Right lobe of liver (tissue), 6 donors: ENCODE measurements at regions not wholly inside any gene's neighbourhood (a gene's known extent, or its start where the extent isn't known, plus 50 kb on each side); places are given as distances from the start of the nearest gene placed in this dataset.

Experiments used
- ATAC-seq, 4 donors: fragments of 200-7000 bp; cut with Tn5 transposase; one replicate each; pipeline ENCODE4 v1.9.1; 2020; ENCODE audit warnings: mild to moderate bottlenecking in 4 of 4, moderate library complexity in 4 of 4
- DNase-seq, 3 donors: peaks; one replicate each; pipeline ENCODE4 v3.0.0-alpha.2; 2020
- H3K27ac ChIP-seq, 3 donors: fragments of 200-600 bp; one replicate each; pipeline ENCODE4 v1.8.0; 2022
- H3K27me3 ChIP-seq, 2 donors: fragments of 200-600 bp; one replicate each; pipeline ENCODE4 v1.8.0; 2022
- H3K36me3 ChIP-seq, 4 donors: fragments of 200-600 bp; sonication (generic) in 1 of 4; one replicate each; pipeline versions ENCODE4 v1.5.1 to v1.8.0; 2017 to 2022; ENCODE audit warnings: control low read depth in 1 of 4
- H3K4me1 ChIP-seq, 4 donors: fragments of 200-600 bp; sonication (generic) in 1 of 4; one replicate each; pipeline versions ENCODE4 v1.5.1 to v1.8.0; 2017 to 2022; ENCODE audit warnings: control low read depth in 1 of 4
- H3K4me3 ChIP-seq, 3 donors: fragments of 200-600 bp; one replicate each; pipeline ENCODE4 v1.8.0; 2022
- H3K9me3 ChIP-seq, 4 donors: fragments of 200-600 bp; sonication (generic) in 1 of 4; one replicate each; pipeline versions ENCODE4 v1.5.1 to v1.8.0; 2017 to 2022; ENCODE audit warnings: control low read depth in 1 of 4
- POLR2A ChIP-seq: fragments of 450-650 bp; IDR thresholded peaks from one replicate; pipeline ENCODE4 v1.6.1; 2017; ENCODE audit warnings: antibody characterized with exemption, mild to moderate bottlenecking
- WGBS: methylation state at CpG from one replicate; pipeline ENCODE4 v1.1.6; 2018; ENCODE audit warnings: low coverage, low lambda C conversion rate; ENCODE audit not compliant: insufficient coverage; ENCODE audit errors: missing lambda C conversion rate; 5-methylcytosine and 5-hydroxymethylcytosine counted together
- intact Hi-C, 2 donors: fragments of 100-400 bp; cut with DNase I; formaldehyde crosslinking; loops; one replicate each; pipeline versions ENCODE4 v1.11.2 to v1.14.1; 2022
- TF ChIP-seq, protein P1 (sequence below), 4 donors: fragments of 200-600 bp in 3 of 4; fragments of 450-650 bp in 1 of 4; IDR thresholded peaks; one replicate each; pipeline versions ENCODE4 v1.5.1 to v1.8.0; 2016 to 2022; ENCODE audit warnings: antibody characterized with exemption in 4 of 4, mild to moderate bottlenecking in 2 of 4
- donor health status: DM: no; HTN: yes; CAD: no.
- donor health status: DM: no; HTN: no; CAD: no.
- donor health status: DM: no; HTN: no; CAD: no.
- donor health status: DM: no; HTN: yes; CAD: no.
- donor health status: DM: no; HTN: yes; CAD: no.

DNA sequence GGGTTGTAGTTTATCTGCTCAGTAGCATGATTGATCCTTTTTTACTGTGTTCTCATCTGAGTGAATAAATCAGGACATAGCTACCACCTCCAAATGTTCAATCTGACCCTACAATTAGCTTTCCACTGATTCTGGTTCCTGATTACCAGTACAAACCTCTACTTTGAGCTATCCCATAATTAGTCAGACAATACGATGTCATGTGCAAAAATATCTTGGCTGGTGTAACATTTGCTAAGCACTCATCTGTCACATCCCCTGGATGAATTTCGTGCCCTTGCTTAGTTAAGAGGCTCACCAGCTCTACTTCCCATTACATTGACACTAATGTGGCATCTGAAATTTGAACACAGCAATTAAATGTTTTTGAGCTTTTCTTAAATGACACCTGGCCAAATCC, 1101.0 kb upstream of the PCDH7 start:
- no peak overlapping the region for H3K27ac ChIP-seq
- no peak for TF ChIP-seq POLR2A
- TF ChIP-seq, protein P1, sequence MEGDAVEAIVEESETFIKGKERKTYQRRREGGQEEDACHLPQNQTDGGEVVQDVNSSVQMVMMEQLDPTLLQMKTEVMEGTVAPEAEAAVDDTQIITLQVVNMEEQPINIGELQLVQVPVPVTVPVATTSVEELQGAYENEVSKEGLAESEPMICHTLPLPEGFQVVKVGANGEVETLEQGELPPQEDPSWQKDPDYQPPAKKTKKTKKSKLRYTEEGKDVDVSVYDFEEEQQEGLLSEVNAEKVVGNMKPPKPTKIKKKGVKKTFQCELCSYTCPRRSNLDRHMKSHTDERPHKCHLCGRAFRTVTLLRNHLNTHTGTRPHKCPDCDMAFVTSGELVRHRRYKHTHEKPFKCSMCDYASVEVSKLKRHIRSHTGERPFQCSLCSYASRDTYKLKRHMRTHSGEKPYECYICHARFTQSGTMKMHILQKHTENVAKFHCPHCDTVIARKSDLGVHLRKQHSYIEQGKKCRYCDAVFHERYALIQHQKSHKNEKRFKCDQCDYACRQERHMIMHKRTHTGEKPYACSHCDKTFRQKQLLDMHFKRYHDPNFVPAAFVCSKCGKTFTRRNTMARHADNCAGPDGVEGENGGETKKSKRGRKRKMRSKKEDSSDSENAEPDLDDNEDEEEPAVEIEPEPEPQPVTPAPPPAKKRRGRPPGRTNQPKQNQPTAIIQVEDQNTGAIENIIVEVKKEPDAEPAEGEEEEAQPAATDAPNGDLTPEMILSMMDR (IDR thresholded peaks at IDR 0.05) = no peak
- WGBS = 33% methylated on average over 2 of the region's 2 CpGs
- intact Hi-C loops = no loop called here
- H3K36me3 ChIP-seq = no peaks in the 10 kb centered on the region
- no peak overlapping the region for H3K4me3 ChIP-seq
- DNase-seq (no peak), ATAC-seq (no peak)
- H3K27me3 ChIP-seq = no peaks in the 10 kb centered on the region
- no peaks in the 10 kb centered on the region for H3K4me1 ChIP-seq
- H3K9me3 ChIP-seq = no peaks in the 10 kb centered on the region

DNA sequence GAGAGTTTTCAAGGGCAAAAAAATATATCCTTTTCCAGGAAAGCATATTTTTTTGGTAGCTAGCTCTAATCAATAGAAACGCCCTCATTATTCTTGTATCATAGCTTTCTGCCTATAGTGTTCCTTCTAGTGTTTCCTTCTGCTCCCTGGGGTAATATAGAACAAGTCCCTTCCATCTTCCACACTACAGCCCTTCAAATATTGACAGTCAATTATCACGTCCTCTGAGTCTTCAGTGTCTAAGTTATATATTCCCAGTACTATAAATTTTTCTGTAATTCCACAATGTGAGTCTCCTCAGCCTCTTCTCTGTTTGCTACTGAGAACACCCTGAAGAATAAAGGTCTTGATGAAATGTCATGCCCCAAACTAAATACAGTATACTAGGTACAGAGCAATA, 1088.0 kb upstream of the PCDH7 start:
- TF ChIP-seq, protein P1 (IDR thresholded peaks at IDR 0.05) = no peak
- no peak for TF ChIP-seq POLR2A
- Histone ChIP-seq H3K9me3 (no peaks in the 10 kb centered on the region), H3K27ac (no peak overlapping the region), H3K4me3 (no peak overlapping the region), H3K36me3 (no peaks in the 10 kb centered on the region), H3K4me1 (no peaks in the 10 kb centered on the region), H3K27me3 (no peaks in the 10 kb centered on the region)
- DNase-seq (no peak), ATAC-seq (no peak)
- WGBS = 32% methylated on average over 2 of the region's 2 CpGs
- intact Hi-C loops = no loop called here

DNA sequence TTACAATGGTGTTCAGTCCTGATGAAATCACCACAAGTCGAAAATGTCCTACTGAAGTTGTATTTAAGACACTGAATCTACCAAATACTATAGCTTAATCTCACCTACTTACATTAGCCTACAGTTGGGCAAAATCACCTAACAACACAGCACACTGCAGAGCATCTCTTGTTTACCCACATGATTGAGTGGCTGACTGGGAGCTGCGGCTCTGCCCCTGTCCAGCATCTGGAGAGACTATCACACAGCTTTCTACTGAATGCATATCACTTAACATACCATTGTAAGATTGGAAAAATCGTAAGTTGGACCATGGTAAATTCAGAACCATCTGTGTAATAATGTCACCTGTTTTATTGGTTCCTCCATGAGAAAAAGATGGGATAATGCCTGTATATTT, 1083.2 kb upstream of the PCDH7 start:
- DNase-seq = no peak
- ATAC-seq = no peak
- no peak overlapping the region for H3K27ac ChIP-seq
- H3K4me3 ChIP-seq = no peak overlapping the region
- H3K36me3 ChIP-seq = no peaks in the 10 kb centered on the region
- H3K4me1 ChIP-seq = no peaks in the 10 kb centered on the region
- H3K27me3 ChIP-seq = no peaks in the 10 kb centered on the region
- intact Hi-C loops = no loop called here
- H3K9me3 ChIP-seq = no peaks in the 10 kb centered on the region
- TF ChIP-seq, protein P1 (IDR thresholded peaks at IDR 0.05) = no peak
- TF ChIP-seq POLR2A = no peak
- 28% methylated on average over 3 of the region's 3 CpGs for WGBS

DNA sequence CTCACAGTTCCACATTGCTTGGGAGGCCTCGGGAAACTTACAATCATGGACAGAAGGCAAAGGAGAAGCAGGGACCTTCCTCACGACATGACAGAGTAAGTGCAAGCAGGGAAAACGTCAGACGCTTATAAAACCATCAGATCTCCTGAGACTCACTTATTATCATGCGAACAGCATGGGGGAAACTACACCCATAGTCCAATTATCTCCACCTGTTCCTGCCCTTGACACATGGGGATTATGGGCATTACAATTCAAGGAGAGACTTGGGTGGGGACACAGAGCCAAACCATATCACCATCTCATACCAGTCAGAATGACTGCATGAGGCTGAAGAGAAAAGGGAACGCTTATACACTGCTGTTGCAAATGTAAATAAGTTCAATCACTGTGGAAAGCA, 1066.9 kb upstream of the PCDH7 start:
- no peaks in the 10 kb centered on the region for H3K4me1 ChIP-seq
- DNase-seq = no peak
- no peak overlapping the region for H3K4me3 ChIP-seq
- H3K9me3 ChIP-seq = no peaks in the 10 kb centered on the region
- no peak overlapping the region for H3K27ac ChIP-seq
- ATAC-seq = no peak
- intact Hi-C loops = no loop called here
- H3K36me3 ChIP-seq = no peaks in the 10 kb centered on the region
- 63% methylated on average over 6 of the region's 6 CpGs for WGBS
- H3K27me3 ChIP-seq = no peaks in the 10 kb centered on the region
- TF ChIP-seq, protein P1 (IDR thresholded peaks at IDR 0.05) = no peak
- no peak for TF ChIP-seq POLR2A

DNA sequence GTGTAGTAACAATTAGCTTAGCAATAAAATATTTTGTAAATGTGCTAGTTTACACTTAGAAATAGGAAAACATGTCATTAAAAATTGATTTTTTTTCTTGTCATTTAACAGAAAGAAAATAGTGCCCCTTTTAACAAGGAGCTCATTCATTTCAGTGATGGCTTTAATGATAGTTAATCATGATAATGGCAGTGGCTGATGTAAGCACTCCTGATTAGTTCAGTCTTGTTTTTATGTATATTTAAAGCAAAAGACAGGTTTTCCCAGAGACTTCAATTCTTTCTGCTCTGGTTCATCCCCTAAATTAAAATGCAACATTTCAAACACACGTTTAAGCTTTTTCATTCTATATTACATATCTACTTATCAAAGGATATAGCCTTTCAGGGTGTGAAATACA, 1039.5 kb upstream of the PCDH7 start:
- no peaks in the 10 kb centered on the region for H3K9me3 ChIP-seq
- H3K4me3 ChIP-seq = no peak overlapping the region
- ATAC-seq (no peak), DNase-seq (no peak)
- intact Hi-C loops = no loop called here
- H3K27ac ChIP-seq = no peak overlapping the region
- H3K36me3 ChIP-seq = no peaks in the 10 kb centered on the region
- H3K27me3 ChIP-seq = no peaks in the 10 kb centered on the region
- TF ChIP-seq POLR2A = no peak
- TF ChIP-seq, protein P1 (IDR thresholded peaks at IDR 0.05) = no peak
- WGBS = 22% methylated on average over 1 of the region's 1 CpG
- no peaks in the 10 kb centered on the region for H3K4me1 ChIP-seq
